Activated naive CD4-positive, alpha-beta T cell treated with Interleukin-2 at 50 U/mL for 16 hours (primary cell): ENCODE measurements at regions not wholly inside any gene's neighbourhood (a gene's known extent, or its start where the extent isn't known, plus 50 kb on each side); places are given as distances from the start of the nearest gene placed in this dataset.
"Not testable (repeated sequence)": the region's sequence is repeated elsewhere in the genome, so short reads cannot be mapped to it uniquely, and the experiment has no call there.

Experiments
- DNase-seq: peaks from one replicate; pipeline ENCODE4 v3.0.0-alpha.2; 2020

DNA sequence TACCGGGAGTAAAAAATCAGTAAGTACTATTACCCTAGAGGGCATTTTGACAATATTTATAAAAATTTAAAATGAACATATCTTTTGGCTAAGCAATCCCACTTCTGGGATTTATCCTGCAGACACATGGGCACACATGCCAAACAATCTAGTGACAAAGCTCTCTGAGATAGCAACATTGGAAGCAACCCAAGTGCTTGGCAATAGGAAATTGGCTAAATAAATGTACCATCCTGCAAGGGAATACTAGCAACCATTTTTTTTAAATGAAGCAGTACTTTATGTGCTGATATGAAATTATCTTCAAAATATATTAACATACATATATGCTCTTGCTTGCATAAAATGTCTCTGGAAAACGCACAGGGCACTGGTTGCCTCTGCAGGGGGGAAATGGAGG, 133.8 kb downstream of the SNX5 start:
- DNase-seq, result no peak

DNA sequence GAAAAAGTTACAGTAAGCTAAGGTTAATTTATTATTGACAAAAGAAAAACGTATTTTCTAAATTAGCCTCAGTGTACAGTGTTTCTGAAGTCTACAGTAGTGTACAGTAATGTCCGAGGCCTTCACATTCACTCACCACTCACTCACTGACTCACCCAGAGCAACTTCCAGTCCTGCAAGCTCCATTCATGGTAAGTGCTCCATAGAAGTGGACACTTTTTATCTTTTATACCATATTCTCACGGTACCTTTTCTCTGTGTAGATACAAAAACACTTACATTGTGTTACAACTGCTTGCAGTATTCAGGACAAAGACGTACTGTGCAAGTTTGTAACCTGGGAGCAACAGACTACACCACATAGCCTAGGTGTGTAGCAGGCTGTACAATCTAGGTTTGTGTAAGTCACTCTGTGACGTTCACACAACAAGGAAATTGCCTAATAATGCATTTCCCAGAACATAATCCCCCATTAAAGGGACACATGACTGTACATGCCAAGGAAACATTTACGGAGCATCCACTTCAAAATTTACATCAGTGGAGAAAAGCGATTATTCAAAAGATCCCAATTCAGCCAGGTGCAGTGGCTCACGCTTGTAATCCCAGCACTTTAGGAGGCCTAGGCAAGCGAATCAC, 133.4 kb downstream of the BANF2 start:
- no peak for DNase-seq

DNA sequence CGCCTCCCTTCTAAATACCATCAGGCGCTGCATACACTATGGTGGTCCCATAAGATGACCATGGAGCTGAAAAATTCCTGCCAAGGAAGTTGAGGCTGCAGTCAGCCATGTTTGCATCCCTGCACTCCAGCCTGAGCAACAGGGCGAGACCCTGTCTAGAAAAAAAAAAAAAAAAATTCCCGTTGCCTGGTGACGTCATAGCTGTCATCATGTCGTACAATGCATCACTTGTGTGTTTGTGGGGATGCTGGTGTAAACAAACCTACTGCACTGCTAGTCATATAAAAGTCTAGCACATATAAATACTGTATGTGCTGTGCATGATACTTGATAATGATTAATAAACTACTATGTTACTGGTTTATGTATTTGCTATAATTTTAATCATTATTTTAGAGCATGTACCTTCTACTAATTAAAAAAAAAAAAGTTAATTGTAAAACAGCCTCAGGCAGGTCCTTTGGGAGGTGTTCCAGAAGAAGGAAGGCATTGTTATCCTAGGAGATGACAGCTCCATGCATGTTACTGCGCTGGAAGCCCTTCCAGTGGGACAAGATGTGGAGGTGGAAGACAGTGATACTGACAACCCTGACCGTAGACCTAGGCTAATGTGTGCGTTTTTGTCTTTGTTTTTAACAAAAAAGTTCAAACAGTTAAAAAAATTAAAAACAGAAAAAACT, 132.6 kb downstream of the BANF2 start:
- DNase-seq, result no peak

DNA sequence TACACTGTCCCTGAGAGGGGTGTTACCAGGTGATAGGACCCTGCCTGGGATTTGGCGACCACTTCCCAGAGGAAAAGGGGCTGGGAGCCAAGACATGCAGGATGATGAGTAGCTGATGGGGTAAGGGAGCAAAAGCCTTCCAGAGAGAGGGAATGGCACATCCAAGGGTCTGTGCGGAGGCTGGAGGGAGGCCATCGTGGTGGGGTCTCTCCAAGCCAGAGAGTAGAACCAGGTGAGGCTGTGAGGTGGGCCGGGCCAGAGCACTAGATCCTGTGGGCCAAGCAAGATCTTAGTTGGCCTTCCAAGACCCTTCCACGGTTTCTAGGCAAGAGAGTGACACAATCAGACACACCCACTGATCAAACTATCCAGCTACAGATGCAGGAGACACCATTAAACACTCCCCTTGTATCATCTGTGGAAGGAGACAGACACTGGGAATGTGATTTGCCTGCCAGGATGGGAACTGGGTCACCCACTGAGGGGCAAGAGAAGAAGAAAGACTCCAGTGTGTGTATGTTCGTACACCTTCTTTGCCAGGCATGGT, 128.9 kb downstream of the BANF2 start:
- DNase-seq, result no peak

DNA sequence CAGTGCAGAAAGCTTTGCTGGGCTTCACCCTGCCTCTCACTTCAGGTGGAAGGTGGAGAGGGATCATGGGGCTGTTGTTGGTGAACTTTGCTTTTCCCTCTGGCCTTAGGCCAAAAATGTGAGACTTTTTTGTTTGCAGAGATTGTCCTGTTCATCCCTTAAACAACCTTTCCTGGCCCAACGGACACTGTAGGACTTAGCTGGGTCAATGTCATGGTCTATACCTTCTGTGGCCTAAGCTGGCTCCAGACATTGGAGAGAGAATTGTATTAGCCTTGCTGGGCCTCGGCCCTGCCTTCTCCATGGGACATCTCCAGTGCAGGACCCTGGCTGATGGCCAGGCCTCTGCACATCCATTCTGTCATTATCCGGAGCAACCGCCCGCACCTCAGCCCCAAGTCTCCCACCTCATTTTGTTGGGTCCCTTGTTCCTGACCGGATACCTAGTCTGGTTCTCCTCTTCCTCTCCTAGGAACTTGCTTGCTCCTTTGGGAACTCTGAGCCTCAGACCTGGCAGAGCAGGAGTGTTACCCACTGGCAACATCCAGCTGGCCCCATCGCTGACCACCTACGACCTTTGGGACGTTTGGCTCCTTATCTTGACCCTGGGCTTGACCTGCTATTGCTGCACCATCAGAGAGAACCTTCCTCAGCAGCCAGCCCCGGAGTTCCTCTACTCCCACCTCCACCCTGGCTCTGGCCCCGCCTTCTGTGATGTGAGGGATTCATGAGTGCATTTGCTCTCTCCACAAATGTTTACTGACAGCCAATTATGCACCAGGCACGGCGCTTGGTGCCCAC, 128.2 kb downstream of the BANF2 start:
- DNase-seq, result no peak

DNA sequence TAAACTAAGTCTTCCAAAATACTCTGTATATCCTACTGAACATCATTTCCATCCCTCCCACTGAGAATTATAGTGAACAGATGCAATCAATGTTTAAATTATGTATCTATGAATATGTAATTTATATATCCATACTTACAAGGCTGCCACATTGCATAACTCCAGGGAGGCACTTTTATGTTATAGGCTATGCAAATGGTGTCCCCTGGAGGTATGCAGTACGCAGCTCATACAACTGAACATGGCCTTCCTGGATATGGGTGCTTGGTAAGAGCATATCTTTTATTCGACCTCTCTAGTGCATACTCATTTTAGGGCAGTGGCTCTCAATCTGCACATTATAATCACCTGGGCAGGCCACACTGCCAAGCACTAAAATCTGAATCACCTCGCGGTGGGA, 127.3 kb downstream of the BANF2 start:
- DNase-seq, result no peak

DNA sequence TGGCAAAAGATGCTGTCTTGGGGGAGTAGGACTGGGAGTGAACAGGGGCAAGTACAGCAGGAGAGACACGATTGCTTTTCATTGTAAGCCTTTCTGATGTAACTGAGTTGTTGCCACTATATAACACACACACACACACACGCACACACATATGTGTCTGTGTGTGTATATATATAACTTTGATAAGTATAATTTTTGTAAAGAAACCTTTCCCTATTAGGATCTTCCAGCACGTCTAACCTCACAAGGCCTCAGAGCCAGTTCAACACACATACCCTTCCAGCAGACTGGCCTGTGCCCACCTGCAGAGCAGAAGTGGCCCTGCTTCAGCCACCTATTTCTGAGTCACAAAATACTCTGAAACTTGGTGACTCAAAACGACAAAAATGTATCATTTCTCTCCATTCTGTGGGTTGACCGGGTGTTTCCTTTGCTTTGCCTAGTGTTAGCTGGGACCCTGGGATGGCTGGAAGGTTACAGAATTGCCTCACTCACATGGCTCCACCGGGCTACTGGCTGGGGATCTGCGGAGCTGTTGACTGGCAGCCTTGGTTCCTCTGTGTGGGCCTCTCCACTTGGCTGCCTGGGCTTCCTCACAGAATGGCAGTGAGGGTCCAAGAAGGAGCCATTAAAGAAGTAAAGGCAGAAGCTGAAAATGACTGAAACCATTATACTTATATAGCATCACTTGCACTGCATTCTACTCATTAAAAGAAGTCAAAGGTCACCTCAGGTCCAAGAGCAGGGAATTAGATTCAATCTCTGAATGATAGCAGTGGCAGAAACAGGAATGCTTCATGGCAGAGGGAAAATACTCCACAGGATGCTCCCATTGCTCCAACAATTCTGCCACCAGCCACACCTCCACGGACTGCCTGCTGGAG, 126.4 kb downstream of the BANF2 start:
- peak; percentile 6 for DNase-seq

DNA sequence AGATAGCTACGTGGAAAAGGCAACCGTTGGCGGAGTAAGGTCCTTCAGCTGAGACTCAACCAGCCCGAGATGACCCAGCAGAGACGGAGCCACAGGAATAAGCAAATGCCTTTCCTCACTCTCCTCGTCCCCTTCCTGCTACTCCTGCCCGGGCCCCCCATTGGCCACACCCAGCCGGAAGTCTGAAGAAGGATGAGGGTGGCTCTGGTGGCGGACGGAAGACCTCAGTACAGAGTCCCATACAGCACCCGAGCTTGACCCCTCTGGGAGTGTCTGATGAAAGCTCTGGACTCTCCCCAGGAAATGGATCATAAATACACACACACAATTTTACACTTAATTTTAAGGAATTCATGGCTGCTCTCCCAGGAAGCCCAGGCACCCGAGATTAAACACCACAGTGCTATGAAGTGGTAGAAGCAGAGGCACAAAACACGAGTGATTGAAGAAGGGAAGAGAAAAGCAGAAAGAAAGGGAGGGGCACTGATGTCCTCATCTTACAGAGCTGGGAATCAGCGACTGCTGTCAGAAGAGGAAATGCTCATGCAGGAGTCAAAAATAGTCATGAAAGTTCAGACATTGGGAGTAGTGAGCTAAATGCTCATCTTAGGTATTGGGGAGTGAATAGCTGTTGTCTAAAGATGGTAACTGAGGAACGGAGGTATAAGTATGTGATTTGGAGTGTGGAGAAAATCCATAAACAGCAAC, 125.6 kb downstream of the BANF2 start:
- no peak for DNase-seq

DNA sequence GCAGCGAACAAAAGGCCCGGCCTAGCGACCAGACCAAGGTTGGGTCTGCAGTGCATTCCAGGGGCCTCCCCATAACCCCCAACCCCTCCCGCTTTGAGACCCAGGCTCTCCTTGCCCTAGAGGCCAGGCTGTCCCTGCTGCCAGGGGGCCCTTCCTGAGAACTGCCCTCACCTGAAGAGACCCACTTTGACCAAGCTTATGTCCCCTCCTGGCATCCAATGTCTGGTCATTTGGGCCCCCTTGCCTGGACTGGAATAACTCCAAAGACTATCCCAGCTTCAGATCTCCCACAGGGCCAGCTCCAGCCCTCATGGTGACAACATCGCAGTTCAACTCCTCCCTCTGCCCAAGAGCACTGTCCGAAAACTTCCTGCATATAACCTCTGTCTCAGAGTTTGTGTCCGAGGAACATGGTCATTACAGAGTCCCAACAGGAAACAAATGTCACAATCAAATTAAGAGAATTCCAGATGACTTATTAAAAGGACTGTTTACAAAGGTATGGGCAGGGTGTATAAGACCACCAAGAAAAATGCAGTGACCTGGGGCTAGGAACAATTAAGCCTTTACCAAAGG, 125.0 kb downstream of the BANF2 start:
- no peak for DNase-seq

DNA sequence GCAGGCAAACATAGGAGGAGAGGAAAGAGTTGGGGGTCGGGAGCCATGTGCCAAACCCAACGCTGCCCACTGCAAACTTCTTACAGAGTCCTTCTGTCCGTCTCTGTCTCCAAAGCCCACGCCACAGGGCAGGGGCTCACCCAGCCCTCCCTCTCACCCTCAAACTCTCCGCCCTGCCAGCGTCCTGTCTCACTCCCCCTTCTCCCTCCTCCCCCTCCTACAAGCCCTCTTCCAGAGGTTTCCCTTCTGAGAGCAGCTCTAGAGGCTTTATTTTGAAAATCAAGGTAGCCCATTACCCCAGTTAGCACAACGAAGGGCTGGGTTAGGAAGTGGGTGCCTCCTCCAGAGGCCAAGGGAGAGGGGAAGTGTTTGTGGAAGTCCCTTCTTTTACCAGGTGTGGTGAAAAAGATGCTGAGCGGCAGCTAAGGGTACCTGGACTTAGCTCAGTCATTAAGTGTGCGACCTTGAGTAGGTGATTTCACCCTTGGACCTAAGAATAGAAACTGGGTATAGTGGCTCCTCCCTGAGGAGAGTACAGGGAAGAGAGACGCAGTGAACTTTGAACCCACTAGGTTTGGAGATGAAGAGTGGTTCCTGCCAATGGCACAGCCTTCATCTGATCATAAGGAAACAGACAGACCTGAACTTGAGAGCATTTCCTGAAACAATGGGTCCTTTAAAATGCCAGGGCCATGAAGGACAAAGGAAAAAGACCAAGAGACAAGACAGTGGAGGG, 123.8 kb downstream of the BANF2 start:
- DNase-seq, result no peak

DNA sequence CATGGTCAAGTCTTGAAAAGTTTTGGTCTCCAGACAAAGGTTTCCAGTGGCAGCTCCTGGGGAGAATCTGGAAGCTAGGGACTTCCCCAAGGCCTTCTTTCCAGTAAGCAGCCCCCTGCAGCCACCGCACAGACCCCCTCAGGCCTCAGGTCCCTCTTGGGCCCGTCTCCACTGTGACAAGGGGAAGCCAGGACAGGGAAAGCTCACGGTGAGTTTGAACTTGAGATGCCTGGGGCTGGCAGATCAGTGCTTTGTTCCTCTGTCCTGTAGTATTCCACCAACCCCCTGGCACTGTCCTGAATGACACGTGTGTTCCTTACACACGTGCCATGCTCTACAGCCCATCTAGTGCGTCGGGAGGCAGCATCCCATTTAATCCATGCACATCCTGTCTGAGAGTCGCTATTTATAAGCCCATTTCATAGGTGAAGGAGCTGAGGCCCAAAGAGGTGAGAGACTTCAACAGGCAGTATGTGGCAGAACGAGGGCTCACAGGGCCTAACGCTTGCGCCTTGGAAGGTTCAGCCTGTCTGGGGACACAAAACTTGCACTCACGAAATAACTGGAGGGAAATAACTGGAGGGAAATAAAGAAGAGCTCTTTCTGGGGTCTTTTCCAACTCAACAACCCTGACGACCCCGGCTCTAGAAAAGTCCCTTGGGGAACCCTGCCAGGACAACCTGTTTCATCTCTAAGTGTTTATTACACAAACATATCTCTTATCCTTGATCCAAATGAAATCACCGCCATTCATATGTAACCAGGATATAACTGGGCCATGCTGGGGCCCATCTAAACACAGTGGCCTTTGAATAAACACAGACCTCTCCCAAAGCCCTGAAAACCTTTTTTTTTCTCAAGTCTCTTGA, 123.0 kb downstream of the BANF2 start:
- DNase-seq, result no peak

DNA sequence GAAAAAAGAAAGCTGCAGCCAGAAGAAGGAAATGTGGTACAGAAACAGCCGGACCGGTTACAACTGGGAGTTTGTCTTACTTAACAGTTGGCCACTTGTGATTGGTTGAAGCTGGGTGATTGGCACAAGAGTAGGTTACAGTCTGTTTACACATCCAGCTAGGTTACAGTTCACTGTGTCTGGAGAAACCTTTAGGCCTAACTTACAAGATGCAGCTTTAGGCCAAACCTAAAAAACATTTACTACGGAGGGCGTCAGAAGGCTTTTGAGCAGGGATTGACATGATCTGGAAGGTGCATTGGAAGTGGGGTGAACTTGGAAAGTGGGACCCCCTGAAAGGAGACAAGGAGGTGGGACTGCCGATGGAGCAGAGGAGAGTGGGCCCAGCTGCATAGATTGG, 122.3 kb downstream of the BANF2 start:
- DNase-seq, result no peak

DNA sequence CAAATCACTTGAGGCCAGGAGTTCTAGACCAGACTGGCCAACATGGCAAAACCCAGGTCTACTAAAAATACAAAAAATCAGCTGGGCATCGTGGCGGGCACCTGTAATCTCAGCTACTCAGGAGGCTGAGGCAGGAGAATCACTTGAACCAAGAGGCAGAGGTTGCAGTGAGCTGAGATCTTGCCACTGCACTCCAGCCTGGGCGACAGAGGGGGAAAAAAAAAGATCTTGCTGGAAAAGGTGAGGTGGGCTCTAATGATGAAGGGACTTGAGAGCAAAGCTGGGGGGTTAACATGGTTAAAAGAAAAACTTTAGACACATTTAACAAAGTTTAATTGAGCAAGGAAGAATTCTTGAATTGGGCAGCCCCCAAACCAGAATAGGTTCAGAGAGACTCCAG, 121.8 kb downstream of the BANF2 start:
- not testable (repeated sequence) for DNase-seq

DNA sequence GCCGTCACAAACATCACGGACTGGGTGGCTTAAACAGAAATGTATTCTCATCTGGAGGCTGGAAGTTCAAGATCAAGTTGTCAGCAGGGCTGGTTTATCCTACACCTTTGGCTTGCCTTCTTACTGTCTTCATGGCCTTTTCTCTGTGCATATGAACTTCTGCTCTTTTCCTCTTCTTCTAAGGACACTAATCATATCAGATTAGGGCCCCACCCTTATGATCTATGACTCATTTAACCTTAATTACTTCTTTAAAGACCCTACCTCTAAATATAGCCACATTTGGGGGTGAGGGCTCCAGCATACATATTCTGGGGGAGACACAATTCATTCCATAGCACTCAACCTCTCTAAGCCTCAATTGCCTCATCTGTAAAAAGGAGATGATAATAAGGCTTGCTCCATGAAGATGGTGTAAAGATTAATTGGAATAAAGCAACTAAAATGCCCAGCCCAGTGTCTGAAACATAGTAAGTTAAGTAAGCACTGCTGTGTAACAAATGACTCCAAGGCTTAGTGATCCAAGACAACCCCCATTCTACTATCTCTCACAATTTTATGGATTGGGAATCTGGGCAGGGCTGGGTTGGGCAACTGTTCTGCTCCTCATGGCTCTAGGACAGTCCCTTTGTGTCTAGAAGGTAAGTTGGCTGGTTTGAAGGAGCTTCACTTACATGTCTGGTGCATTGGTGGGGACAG, 119.8 kb downstream of the BANF2 start:
- no peak for DNase-seq

DNA sequence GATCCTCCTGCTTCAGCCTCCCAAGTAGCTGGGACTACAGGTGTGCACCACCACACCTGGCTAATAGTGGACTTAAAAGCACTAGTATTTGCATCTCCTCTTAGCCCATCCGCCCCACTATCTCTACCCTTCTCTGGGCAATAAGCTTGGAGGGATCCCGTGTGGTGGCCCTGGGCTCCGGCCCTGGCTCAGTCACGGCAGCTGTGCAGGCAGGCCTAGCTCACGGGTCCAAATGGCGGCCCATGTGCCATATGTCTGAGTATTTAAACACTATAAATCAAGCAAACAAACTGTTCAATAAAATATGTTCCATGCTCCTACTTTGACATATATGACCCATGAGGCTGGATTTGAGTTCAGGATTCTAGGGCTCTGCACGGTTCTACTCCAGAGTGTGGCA, 118.4 kb downstream of the BANF2 start:
- DNase-seq, result no peak

DNA sequence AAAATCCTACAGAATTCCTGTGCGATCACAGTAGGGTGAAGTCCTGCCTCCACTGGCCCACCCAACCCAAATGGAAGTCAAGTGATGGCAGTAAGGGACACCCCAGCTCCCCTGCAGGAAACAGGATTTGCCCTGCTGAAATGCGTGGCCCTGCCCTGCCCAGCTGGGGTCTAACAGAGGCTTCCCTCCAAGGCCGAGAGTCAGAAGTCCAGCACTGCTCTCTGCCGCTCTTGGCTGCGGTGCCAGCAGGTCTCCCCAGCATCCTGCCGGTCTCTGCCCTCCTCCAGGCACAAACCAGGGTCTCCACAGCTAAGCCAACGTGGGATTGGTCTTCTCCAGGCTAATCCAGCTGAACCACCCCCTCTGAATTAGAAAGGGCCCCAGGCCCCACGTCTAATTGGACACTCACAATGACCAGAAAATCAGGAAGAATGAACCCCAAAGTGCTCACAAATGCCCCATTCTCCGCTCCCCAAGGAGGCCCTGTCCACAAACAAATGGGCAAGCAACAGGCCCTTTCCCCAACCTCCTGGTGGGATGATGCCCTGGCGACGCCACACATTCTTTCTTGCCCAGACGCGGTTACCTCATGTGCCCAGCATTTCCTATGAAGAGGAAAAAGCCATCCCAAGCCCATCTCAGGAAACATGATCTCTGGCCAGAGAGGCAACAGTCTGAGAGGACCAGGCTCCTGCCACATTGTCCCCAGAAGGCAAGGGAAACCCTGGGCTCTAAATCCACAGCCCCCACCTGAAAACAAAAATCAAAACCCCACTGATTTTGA, 117.2 kb downstream of the BANF2 start:
- DNase-seq, result no peak

DNA sequence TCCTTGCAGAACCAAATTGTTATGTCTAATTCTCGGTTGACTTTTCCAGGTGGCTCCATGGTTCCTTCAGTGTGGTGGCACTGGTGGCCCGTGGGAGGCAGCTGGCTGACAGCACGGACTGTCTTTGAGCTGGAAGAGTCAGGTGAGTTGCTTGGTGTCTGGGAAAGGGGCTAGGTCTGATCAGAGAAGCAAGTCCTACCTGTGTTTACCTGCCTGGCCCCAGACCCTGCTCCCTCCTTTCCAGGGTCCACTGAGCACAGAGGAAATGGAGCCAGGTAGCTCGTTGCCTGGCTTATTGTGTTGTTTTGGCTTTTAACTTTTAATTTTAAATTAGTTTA, 111.8 kb downstream of the BANF2 start:
- no peak for DNase-seq

DNA sequence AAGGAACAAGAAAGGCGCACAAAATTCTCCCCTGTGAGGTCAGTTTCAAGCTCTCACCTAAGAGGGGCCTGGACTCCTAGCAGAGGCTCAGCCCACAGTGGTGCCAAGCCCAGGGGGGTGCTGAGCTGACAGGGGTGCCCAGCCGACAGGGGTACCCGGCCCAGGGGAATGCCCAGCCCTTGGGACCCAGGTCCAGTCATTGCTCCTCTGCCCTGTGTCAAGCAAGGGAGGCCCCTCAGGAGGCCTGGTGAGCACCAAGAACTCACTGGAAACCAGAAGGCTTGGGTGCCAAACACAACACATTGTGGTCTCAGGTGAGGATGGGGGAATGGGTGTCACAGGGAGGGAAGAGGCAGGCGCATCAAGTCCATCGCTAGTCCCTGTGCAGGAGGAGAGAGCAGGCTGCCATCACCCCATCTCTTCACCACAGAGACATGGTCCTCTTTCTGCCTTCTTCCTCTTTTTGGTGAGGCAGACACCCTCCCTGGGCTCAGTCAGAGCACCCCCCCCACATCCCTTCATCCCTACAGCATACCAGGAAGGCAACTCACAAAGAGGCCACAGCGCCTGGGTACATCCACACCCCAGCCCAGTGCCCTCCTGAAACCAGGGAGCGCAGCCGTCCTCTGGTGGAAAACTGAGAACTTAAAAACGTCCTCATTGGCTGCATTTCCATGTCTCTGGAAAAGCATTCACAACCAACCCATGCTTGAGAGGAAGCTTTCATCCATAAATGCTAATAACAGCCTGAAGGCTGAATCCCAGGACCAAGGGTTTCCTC, 111.3 kb downstream of the BANF2 start:
- DNase-seq, result no peak
